ENCODE measurements at regions not wholly inside any gene's neighbourhood (a gene's known extent, or its start where the extent isn't known, plus 50 kb on each side); places are given as distances from the start of the nearest gene placed in this dataset.

DNA sequence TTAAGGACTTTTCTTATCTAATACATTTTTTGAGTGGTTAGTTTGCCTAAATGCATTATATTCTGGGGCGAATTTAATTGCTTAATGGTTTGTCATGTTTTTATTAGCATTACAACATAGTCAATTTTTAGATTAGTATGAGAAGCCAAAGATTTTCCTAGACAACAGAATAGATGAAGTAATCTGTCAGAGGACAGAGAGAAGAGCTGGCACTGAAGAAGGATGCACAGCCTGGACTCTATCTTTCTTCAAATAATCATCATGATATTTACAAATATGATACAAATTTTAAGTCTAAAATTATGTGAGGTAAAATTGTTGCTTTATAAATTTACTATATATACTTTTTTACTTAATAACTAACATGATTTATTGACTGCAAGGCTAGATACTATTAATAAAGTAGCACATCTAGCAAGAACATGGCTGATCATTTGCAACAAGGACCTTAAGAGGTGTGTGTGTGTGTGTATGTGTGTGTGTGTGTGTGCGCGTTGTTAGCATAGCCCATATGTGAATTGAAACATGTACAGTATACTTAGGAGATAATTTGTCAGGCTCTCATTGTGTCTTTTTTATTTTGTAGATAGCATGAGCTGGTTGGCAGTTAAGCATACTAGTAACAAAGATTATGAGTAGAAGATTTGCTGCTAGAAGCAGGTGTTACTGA, 752.2 kb downstream of the DCDC2C start:
- Mint-ChIP-seq H3K9me3 (peaks cover 34% of the 10 kb centered on the region), H3K36me3 (ENCODE audit: insufficient read depth) (peaks cover 2% of the 10 kb centered on the region), H3K27me3 (no peaks in the 10 kb centered on the region), H3K4me3 (no peak overlapping the region), H3K4me1 (no peaks in the 10 kb centered on the region), H3K27ac (ENCODE audit: low read depth) (no peak overlapping the region)
- DNase-seq (ENCODE audit: low spot score in 2 of 2): no peak
- no peak for ATAC-seq (replicated peaks; ENCODE audit: extremely low read depth, poor library complexity, severe bottlenecking)

DNA sequence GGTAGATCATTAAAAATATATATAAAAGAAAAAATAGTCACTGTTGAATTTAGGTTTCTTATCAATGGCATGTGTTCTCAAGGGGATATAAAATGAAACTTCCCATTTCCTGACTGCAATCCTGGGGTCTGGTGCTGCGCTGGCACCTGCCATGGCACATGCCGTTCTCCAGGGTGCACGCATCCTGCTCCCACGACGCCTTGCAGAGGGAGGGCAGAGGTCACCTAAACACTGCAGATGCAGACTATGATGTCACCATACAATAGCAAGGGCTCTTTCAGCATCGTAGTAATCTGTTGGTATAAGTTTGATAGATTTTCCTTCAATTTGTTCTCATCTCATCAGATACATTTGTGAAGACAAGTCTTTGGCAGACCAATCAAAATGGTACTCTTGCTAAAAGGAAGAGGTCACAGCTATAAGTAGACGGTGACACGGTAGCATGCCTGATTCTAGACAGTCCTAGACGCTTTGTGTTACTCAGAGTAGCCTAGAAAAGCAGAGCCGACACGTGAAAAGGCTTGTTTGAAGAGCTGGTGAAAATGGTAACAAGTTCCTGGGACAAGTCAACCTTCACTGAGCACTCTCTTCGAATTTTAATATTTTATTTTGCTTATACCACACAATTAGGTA, 761.4 kb downstream of the DCDC2C start:
- ATAC-seq (replicated peaks; ENCODE audit: extremely low read depth, poor library complexity, severe bottlenecking) (no peak), DNase-seq (ENCODE audit: low spot score in 2 of 2) (no peak)
- Mint-ChIP-seq H3K4me3 (no peak overlapping the region), H3K27ac (ENCODE audit: low read depth) (no peak overlapping the region), H3K4me1 (no peaks in the 10 kb centered on the region), H3K27me3 (no peaks in the 10 kb centered on the region), H3K9me3 (peaks cover 4% of the 10 kb centered on the region), H3K36me3 (ENCODE audit: insufficient read depth) (no peaks in the 10 kb centered on the region)

DNA sequence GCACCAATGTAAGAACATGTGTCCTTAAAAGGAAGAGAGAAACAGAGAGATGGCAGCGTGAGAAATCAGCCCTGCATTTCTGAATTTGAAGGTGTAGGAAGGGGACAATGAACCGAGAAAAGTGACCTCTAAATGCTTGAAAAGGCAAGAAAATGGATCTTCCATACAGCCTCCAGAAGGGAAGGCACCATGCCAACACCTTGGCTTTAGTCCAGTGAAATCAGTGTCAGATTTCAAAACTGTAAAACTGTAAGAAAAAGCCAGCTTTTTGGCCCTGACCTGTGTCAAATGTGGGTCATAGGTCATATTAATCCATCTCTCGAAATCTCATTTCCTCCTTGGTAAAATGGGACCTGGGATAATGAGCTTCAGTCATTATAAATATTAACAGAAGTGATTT, 762.3 kb downstream of the DCDC2C start:
- Mint-ChIP-seq H3K27me3 (no peaks in the 10 kb centered on the region), H3K27ac (ENCODE audit: low read depth) (no peak overlapping the region), H3K36me3 (ENCODE audit: insufficient read depth) (no peaks in the 10 kb centered on the region), H3K4me3 (no peak overlapping the region), H3K4me1 (no peaks in the 10 kb centered on the region), H3K9me3 (peaks cover 7% of the 10 kb centered on the region)
- ATAC-seq (replicated peaks; ENCODE audit: extremely low read depth, poor library complexity, severe bottlenecking) (no peak), DNase-seq (ENCODE audit: low spot score in 2 of 2) (no peak)

DNA sequence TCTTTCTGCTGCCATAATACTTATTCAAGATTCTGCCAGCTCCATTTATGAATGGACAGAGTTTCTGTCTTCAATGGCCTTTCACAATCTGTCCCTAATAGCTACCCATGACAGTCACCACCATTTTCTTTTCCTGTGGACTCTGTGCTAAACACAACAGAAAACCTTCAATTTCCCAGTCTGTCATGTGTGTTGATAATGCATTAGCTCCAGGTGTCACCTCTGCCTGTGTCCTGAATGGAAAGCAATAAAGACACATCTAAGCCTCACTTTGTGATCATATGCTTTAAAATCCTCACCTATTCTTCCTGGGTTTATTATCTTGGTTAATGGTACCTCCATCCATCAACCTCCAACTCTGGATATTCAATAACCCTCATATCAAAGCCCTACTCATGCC, 772.2 kb downstream of the DCDC2C start:
- DNase-seq (ENCODE audit: low spot score in 2 of 2) (no peak), ATAC-seq (replicated peaks; ENCODE audit: extremely low read depth, poor library complexity, severe bottlenecking) (no peak)
- Mint-ChIP-seq H3K4me3 (no peak overlapping the region), H3K27me3 (no peaks in the 10 kb centered on the region), H3K27ac (ENCODE audit: low read depth) (no peak overlapping the region), H3K36me3 (ENCODE audit: insufficient read depth) (no peaks in the 10 kb centered on the region), H3K4me1 (no peaks in the 10 kb centered on the region), H3K9me3 (peaks cover 35% of the 10 kb centered on the region)

DNA sequence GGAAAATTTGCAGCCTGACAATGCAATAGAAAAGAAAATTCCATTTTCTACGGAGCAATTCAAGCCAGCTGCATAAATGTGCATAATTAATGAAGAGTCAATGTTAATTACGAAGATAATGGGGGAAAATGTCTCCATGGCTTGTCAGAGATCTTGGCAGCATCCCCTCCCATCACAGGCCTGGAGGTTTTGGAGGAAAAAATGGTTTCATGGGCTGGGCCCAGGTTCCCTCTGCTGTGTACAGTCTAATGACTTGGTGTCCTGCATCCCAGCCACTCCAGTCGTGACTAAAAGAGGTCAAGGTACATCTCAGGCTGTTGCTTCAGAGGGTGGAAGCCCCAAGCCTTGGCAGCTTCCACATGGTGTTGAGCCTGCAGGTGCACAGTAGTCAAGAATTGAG, 779.7 kb downstream of the DCDC2C start:
- ATAC-seq (replicated peaks; ENCODE audit: extremely low read depth, poor library complexity, severe bottlenecking) (no peak), DNase-seq (ENCODE audit: low spot score in 2 of 2) (no peak)
- H3K36me3 Mint-ChIP-seq (ENCODE audit: insufficient read depth): no peaks in the 10 kb centered on the region
- no peak overlapping the region for H3K27ac Mint-ChIP-seq (ENCODE audit: low read depth)
- H3K27me3 Mint-ChIP-seq: no peaks in the 10 kb centered on the region
- no peak overlapping the region for H3K4me3 Mint-ChIP-seq
- H3K4me1 Mint-ChIP-seq: no peaks in the 10 kb centered on the region
- H3K9me3 Mint-ChIP-seq: peaks cover 25% of the 10 kb centered on the region

DNA sequence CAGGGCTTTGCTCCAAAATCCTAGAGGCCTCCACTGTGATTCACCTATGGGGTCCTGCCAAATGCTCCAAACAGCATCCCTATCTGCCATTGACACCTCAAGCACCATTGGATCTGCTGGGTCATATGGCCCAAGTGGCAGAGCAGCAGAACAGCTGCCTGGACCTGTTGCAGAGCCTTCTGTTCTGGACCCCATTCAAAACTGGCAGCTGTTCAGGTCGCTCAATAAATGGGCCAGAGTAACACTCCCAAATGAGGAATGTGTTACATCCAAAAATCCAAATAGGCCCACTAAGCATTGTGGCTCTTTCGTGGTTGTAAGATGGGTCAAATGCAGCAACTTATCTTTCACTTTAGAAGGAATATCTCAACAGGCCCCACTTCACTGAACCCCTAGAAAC, 783.6 kb downstream of the DCDC2C start:
- Mint-ChIP-seq H3K9me3 (peaks cover 30% of the 10 kb centered on the region), H3K36me3 (ENCODE audit: insufficient read depth) (no peaks in the 10 kb centered on the region), H3K27ac (ENCODE audit: low read depth) (no peak overlapping the region), H3K27me3 (no peaks in the 10 kb centered on the region), H3K4me1 (no peaks in the 10 kb centered on the region), H3K4me3 (no peak overlapping the region)
- no peak for DNase-seq (ENCODE audit: low spot score in 2 of 2)
- ATAC-seq (replicated peaks; ENCODE audit: extremely low read depth, poor library complexity, severe bottlenecking): no peak

DNA sequence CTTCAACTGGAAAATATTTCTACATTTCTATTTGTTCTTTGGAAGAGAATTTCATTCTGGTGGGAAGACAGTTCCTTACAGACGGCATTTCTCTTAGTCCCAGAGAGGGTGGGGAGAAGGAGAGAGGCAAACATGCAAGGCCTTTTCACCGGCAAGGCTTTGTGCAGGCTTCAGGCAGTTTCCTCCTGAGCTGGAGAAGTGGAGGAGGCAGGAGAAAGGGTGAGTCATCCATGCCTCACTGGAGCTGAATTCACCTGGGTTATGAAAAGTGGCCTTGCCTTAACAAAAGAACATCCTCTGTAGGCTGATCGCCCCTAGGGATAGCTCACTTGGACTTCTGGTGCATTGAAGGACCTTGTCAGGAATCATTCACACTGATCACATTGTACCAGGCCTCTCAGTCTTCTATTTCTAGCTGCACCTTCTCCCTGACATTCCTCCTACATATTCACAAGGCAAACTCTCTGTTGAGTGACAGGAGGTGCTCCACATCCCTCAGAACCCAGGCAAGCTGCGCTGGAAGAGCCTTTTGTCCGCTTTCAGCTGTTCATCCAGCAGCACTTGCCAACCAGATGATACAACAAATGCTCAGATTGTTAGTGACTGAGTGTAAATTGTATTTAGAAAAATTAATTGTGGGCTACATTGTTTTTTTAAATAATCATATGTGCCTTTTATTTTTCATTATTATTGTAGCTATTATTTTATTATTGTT, 796.1 kb downstream of the DCDC2C start:
- Mint-ChIP-seq H3K4me3 (no peak overlapping the region), H3K27me3 (no peaks in the 10 kb centered on the region), H3K36me3 (ENCODE audit: insufficient read depth) (no peaks in the 10 kb centered on the region), H3K27ac (ENCODE audit: low read depth) (no peak overlapping the region), H3K4me1 (no peaks in the 10 kb centered on the region), H3K9me3 (peaks cover 7% of the 10 kb centered on the region)
- no peak for ATAC-seq (replicated peaks; ENCODE audit: extremely low read depth, poor library complexity, severe bottlenecking)
- no peak for DNase-seq (ENCODE audit: low spot score in 2 of 2)

DNA sequence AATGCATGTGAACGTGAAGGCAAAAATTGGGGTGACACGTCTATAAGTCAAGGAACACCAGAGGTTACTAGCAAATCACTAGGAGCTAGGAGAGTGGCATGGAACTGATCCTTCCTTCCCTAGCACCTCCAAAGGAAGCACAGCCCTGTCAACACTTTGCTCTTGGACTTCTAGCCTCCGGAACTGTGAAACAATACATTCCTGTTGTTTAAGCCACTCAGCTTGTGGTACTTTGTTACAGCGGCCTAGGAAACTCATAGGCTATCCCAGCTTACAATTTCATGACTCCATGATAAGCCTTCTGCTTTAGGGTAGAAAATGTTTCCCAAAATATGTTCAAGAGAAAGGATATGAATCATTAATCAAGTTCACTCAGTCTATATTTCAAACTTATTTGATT, 798.1 kb downstream of the DCDC2C start:
- H3K9me3 Mint-ChIP-seq: peaks cover 10% of the 10 kb centered on the region
- no peak for DNase-seq (ENCODE audit: low spot score in 2 of 2)
- ATAC-seq (replicated peaks; ENCODE audit: extremely low read depth, poor library complexity, severe bottlenecking): no peak
- H3K27ac Mint-ChIP-seq (ENCODE audit: low read depth): no peak overlapping the region
- peaks cover 1% of the 10 kb centered on the region for H3K36me3 Mint-ChIP-seq (ENCODE audit: insufficient read depth)
- no peak overlapping the region for H3K4me3 Mint-ChIP-seq
- no peaks in the 10 kb centered on the region for H3K4me1 Mint-ChIP-seq
- H3K27me3 Mint-ChIP-seq: no peaks in the 10 kb centered on the region

DNA sequence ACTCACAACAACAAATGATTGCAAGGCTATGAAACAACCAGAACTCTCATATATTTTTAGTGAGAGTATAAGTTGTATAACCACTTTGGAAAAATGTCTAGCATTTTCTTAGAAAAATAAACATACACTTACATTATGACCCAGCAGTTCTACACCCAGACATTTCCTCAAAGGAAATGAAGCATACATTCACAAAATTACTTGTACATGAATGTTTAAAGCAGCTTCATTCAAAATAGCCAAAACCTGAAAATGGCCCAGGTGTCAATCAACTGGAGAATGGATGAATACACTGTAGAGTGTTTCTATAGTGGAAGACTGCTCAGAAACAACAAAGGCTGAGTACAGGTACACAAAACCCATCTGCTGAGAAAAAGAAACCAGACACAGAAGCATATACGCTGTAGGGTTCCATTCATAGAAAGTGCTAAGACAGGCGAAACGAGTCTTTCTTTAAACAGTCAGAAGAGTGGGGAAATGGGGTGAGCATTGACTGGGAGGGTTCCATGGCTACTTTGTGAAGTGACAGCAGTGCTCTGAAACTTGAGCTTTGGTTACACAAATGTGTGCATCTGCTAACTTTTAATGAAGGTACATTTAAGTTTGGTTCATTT, 799.0 kb downstream of the DCDC2C start:
- Mint-ChIP-seq H3K9me3 (peaks cover 10% of the 10 kb centered on the region), H3K27me3 (no peaks in the 10 kb centered on the region)
- DNase-seq (ENCODE audit: low spot score in 2 of 2): no peak

DNA sequence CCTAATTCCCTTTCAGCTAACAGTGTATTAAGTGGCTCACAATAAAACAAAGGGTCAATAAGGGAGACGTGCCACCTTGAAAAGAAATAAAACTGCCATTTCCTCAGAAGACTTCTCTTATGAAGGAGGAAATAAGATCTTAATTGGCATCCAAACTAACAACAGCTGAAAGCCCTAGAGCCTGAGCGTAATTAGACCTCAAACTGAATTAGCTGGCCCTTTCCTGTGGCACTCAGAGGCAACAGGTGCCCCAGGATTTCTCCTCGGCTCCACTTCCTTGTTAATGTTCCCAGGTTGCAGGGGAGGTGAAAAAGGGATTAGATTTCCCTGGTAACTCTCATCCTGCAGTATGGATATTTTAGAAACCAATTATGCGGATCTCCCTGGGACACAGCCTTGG, 804.3 kb downstream of the DCDC2C start:
- no peaks in the 10 kb centered on the region for H3K27me3 Mint-ChIP-seq
- H3K9me3 Mint-ChIP-seq: peaks cover 25% of the 10 kb centered on the region
- H3K4me1 Mint-ChIP-seq: no peaks in the 10 kb centered on the region
- no peak overlapping the region for H3K4me3 Mint-ChIP-seq
- peaks cover 1% of the 10 kb centered on the region for H3K36me3 Mint-ChIP-seq (ENCODE audit: insufficient read depth)
- ATAC-seq (replicated peaks; ENCODE audit: extremely low read depth, poor library complexity, severe bottlenecking) (no peak), DNase-seq (ENCODE audit: low spot score in 2 of 2) (no peak)
- H3K27ac Mint-ChIP-seq (ENCODE audit: low read depth): no peak overlapping the region

More for the DNA sequence above, 799.0 kb downstream of the DCDC2C start:
- H3K27ac Mint-ChIP-seq (ENCODE audit: low read depth): no peak overlapping the region
- H3K36me3 Mint-ChIP-seq (ENCODE audit: insufficient read depth): peaks cover 1% of the 10 kb centered on the region
- no peak overlapping the region for H3K4me3 Mint-ChIP-seq
- no peaks in the 10 kb centered on the region for H3K4me1 Mint-ChIP-seq
- no peak for ATAC-seq (replicated peaks; ENCODE audit: extremely low read depth, poor library complexity, severe bottlenecking)

DNA sequence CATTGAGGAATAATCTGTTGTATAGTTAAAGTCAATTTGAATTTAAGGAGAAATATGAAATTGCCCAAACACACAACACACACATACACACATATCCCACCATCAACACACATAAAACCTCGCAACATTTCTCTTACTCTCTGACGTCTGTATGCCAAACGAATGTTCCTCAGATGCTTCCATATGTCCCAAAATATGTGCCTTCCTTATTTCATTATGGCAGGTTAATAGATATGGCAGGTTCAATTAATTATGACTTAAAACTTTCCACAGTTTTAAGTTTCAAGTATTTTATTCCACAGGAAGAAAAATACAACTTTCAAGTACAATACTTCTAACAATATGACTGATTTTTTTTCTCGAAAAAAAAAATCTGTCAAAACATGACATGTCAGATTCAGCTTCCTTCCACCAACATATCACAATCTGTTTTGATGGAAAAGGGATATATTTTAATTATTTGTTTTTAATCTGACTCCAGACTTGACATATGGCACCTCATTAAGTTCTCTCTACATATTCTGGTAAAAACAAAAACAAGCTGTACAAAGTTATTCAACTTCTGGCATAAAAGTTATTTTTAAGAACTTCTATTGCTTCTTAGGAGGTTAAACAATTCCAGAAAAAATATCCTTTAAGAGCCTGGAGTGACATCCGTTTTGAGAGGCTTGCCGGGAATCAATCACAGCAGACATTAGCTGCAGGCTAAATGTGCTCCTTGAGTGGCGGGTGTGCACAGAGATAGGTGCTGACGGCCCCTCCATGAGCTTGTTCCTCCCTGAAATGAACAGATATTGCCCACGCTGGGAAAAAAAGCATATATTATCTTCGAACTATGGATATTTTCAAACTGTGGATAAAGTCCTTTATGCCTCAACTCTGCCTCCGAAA, 812.7 kb downstream of the DCDC2C start:
- H3K9me3 Mint-ChIP-seq: peaks cover 10% of the 10 kb centered on the region
- no peaks in the 10 kb centered on the region for H3K27me3 Mint-ChIP-seq
- no peak overlapping the region for H3K27ac Mint-ChIP-seq (ENCODE audit: low read depth)
- no peak overlapping the region for H3K4me3 Mint-ChIP-seq
- no peaks in the 10 kb centered on the region for H3K36me3 Mint-ChIP-seq (ENCODE audit: insufficient read depth)
- ATAC-seq (replicated peaks; ENCODE audit: extremely low read depth, poor library complexity, severe bottlenecking) (no peak), DNase-seq (ENCODE audit: low spot score in 2 of 2) (no peak)
- H3K4me1 Mint-ChIP-seq: no peaks in the 10 kb centered on the region

DNA sequence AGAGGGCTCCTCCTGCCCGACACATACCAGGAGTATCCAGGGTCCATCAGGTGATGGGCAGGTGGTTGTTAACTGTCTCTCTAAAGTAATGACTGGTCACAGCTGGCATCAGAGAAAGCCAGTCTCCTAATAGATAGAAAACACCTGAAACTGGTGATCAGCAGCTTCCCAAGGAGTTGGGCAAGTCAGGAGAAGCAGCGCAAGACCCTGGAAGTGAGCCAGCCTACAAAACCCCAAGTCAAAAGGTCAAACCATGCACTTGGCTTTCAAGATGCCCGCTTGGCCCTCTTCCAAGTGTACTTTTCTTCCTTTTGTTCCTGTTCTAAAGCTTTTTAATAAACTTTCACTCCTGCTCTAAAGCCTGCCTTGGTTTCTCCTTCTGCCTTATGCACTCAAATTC, 815.2 kb downstream of the DCDC2C start:
- Mint-ChIP-seq H3K9me3 (no peaks in the 10 kb centered on the region), H3K36me3 (ENCODE audit: insufficient read depth) (no peaks in the 10 kb centered on the region), H3K27me3 (no peaks in the 10 kb centered on the region), H3K27ac (ENCODE audit: low read depth) (no peak overlapping the region), H3K4me3 (no peak overlapping the region), H3K4me1 (no peaks in the 10 kb centered on the region)
- ATAC-seq (replicated peaks; ENCODE audit: extremely low read depth, poor library complexity, severe bottlenecking): no peak
- DNase-seq (ENCODE audit: low spot score in 2 of 2): no peak
